Duodenal mucosa (tissue), 2 donors: ENCODE measurements at regions not wholly inside any gene's neighbourhood (a gene's known extent, or its start where the extent isn't known, plus 50 kb on each side); places are given as distances from the start of the nearest gene placed in this dataset.

Experiments
- H3K27ac ChIP-seq: one replicate; pipeline ENCODE4 v1.7.0; 2013; ENCODE audit warnings: low read depth, low read length
- H3K27me3 ChIP-seq, 2 donors: one replicate each; pipeline ENCODE4 v1.7.0; 2013; ENCODE audit warnings: low read length in 2 of 2, control low read depth in 1 of 2; ENCODE audit not compliant: insufficient read depth in 2 of 2, control insufficient read depth in 1 of 2
- H3K36me3 ChIP-seq, 2 donors: one replicate each; pipeline ENCODE4 v1.7.0; 2013; ENCODE audit warnings: low read length in 2 of 2, control low read depth in 1 of 2; ENCODE audit not compliant: insufficient read depth in 2 of 2, control insufficient read depth in 1 of 2
- H3K4me1 ChIP-seq, 2 donors: one replicate each; pipeline ENCODE4 v1.7.0; 2013; ENCODE audit warnings: low read length in 2 of 2, control low read depth in 1 of 2; ENCODE audit not compliant: insufficient read depth in 2 of 2, control insufficient read depth in 1 of 2
- H3K4me3 ChIP-seq, 2 donors: one replicate each; pipeline ENCODE4 v1.7.0; 2013; ENCODE audit warnings: low read length in 2 of 2, low read depth in 1 of 2
- H3K9ac ChIP-seq, 2 donors: one replicate each; pipeline ENCODE4 v1.7.0; 2013; ENCODE audit warnings: low read length in 2 of 2, low read depth in 1 of 2
- H3K9me3 ChIP-seq, 2 donors: one replicate each; pipeline ENCODE4 v1.7.0; 2013; ENCODE audit warnings: low read length in 2 of 2, control low read depth in 1 of 2; ENCODE audit not compliant: control insufficient read depth in 1 of 2

DNA sequence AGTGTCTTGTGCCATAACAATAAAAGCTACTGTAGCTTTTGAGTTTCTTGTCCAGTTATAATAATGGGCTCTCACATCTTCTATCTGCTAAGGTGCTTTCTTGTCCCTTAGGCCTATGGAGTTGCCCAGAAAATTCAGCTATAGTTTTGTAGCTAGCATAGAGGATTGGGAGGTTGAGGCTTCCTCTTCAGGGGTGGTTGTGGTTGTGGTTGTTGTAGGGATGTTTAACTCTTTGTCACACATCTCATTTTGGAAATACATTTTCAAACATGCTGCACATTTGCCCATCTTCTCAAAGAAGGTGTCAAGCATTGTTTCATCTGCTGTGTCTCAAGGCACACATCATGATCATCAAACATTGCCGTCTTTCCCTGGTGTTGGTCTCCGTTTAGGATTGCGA lies 65.0 kb downstream of the ATXN3L start:
- no peaks in the 10 kb centered on the region for H3K36me3 ChIP-seq
- H3K9ac ChIP-seq = no peak overlapping the region
- no peak overlapping the region for H3K27ac ChIP-seq
- H3K4me3 ChIP-seq = no peak overlapping the region
- H3K4me1 ChIP-seq = no peaks in the 10 kb centered on the region
- no peaks in the 10 kb centered on the region for H3K27me3 ChIP-seq
- H3K9me3 ChIP-seq = no peaks in the 10 kb centered on the region

DNA sequence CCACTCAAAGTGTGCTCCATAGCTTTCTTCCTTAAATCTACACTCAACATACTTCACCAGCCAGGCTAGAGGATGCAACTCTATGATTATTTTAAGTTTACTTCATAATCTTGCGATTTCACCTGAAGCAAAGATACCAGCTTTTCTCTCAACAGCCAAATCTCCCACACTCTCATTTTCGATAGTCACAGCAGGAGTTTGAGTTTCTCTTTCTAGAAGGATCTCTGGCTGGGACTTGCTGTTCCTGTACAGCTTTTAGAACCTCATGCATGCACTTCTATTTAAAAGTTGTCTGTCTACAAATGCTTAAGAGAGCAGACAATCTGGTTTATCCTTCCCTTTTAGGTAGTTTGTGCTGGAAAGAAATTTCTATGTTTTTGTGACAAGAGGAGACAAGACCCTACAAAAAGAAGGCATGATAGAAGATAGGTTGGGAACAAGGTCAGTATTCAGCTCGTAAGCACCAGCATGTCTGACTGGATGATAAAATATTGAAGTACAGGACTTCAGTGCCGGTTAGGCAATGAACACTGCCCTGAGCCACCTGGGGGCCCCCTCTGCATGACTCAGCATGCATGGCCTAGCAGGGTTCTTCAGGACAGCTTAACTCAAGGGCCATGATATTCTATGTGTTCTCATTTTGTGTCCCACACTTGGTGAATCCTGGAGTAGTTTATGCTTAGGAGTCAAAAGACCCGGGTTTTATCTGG lies 65.6 kb downstream of the ATXN3L start:
- Histone ChIP-seq H3K27me3 (no peaks in the 10 kb centered on the region), H3K27ac (no peak overlapping the region), H3K9me3 (no peaks in the 10 kb centered on the region), H3K36me3 (no peaks in the 10 kb centered on the region), H3K4me3 (no peak overlapping the region), H3K9ac (no peak overlapping the region), H3K4me1 (no peaks in the 10 kb centered on the region)

DNA sequence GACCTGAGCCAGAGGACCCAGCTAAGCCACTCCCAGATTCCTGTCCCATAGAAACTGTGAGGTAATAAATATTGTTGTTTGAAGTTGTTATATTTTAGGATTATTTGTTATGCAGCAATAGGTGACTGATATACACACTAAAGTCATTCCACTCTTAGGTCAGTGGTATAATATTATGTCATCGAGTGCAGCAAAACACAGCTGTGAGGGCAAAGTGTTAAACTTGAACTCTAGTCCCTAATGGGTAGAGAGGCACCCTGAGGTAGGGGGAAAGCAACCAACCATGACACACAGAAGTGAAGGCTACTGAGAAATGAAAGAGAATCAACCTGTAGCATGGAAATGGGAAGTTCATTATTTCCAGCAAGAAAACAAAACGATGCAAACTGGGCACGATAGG lies 66.6 kb downstream of the ATXN3L start:
- Histone ChIP-seq H3K4me1 (no peaks in the 10 kb centered on the region), H3K27me3 (no peaks in the 10 kb centered on the region), H3K9ac (no peak overlapping the region), H3K36me3 (no peaks in the 10 kb centered on the region), H3K9me3 (no peaks in the 10 kb centered on the region), H3K27ac (no peak overlapping the region), H3K4me3 (no peak overlapping the region)

DNA sequence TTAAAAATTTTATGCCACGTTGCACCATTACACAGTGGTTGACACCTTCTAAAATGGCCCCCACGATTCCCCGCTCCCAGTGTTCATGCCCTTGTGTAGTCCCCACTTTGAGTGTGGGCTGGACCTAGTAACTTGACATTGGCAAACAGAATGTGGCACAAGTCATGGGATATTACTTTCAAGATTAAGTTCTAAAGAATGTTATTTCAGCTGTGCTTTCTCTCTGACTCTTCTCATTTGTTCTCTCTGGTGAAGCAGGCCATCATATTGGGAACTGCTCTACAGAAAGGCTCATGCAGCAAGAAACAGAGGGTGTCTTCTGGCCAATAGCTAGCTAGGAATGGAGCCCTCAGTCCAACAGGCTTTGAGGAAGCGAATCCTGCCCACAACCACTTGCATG lies 67.1 kb downstream of the ATXN3L start:
- Histone ChIP-seq H3K4me1 (no peaks in the 10 kb centered on the region), H3K27ac (no peak overlapping the region), H3K27me3 (no peaks in the 10 kb centered on the region), H3K9ac (no peak overlapping the region), H3K4me3 (no peak overlapping the region), H3K36me3 (no peaks in the 10 kb centered on the region), H3K9me3 (no peaks in the 10 kb centered on the region)

DNA sequence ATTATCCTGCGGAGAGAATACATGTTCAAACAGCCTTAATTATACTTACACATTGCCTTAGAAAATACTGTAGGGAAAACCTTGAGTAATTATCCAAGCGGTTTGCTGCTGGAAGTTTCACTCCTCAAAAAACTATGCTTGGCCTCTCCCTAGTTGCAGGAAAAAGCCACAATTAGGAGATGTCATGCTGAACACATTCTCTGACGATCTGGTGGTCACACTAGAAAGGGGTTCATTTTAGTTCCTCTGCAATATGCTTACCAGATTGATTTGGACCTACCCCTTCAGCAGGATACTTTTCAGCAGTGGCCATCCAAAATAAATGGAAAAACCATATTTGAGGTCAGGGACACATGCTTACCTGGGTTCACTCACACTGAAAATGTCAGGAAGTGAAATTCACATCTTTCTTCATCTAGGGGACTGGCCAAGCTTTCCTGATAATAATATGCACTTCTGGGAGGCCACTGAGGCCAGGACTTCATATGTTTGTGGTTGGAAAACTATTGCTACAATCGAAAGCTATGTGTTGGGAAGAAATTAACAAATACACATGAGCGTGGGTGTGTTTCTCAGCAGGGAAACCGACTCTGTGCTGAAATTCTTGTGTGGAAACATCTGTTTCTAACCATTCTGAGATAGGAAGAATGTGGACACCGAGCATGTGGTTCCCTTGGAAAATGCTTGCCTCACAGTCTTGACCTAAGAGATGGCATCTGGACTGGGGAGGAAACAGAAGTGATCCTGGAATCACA lies 68.8 kb downstream of the ATXN3L start:
- H3K4me1 ChIP-seq = no peaks in the 10 kb centered on the region
- no peaks in the 10 kb centered on the region for H3K36me3 ChIP-seq
- no peak overlapping the region for H3K9ac ChIP-seq
- no peaks in the 10 kb centered on the region for H3K9me3 ChIP-seq
- H3K27ac ChIP-seq = no peak overlapping the region
- H3K27me3 ChIP-seq = no peaks in the 10 kb centered on the region
- H3K4me3 ChIP-seq = no peak overlapping the region

DNA sequence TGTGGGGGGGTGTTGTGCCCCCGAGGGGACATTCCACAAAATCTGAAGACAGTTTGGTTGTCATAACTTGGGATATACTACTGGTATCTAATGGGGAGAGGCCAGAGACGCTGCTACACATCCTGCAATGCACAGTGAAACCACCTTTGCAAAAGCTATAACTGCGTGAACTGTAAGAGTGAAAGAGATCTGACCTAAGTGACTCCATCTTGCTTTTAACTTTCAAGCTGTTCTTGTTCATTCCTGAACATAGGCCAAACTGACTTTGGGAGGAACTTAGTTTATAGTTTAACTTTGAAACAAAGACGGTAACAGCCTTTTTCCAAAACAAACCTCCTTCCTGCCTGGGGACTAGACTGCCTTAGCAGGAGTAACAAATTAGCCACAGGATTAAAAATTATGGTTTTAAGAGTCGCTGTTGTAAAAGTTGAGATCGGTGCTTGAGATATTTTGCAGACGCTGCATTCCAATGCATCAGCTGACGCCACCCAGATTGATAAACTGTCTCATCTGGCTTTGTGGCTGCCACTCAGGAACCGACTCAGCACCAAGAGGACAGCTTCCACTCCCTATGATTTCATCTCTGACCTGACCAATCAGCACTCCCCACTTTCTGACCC lies 70.9 kb downstream of the ATXN3L start:
- Histone ChIP-seq H3K36me3 (no peaks in the 10 kb centered on the region), H3K4me3 (no peak overlapping the region), H3K27ac (no peak overlapping the region), H3K27me3 (no peaks in the 10 kb centered on the region), H3K4me1 (no peaks in the 10 kb centered on the region), H3K9me3 (no peaks in the 10 kb centered on the region), H3K9ac (no peak overlapping the region)

DNA sequence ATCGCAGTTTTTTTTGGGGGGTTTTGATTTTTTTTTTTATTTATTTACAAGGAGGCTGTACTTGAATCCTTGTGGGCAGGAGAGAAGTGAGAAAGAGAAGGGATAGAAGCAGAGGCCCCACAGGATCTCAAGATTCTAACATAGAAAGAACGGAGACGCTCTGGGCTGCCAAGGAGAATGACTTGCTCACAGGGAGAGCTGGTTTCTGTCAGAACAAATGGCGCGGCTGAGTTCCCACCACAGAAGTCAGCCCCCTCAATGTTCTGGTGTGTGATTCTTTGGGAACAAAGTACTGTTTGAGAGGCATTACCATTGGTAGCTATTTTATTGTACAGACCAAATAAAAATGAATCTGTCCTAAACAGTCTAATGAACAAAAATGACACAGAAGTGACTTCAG lies 80.6 kb downstream of the ATXN3L start:
- Histone ChIP-seq H3K36me3 (no peaks in the 10 kb centered on the region), H3K4me3 (no peak overlapping the region), H3K4me1 (peaks cover 0 to 9% of the 10 kb centered on the region in 2 donors), H3K27me3 (no peaks in the 10 kb centered on the region), H3K9me3 (no peaks in the 10 kb centered on the region), H3K27ac (no peak overlapping the region), H3K9ac (no peak overlapping the region)

DNA sequence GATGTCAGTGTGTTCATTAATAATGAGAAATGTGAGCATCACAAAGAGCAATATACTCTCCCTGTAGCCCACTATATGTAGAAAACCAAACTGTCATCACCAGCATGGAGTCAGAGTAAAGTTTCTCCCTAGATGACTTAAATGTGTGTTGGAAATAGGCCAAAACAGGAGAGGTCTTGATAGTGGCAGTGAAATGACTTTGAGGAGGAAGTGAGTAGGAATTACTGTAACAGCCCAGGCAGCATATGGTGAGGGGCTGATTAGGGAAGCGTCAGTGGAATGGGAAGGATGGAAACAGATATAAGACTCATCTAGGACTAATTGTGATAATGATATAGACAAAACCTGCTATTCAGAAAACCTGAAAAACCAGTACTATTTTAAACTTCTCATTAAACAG lies 83.9 kb downstream of the ATXN3L start:
- H3K36me3 ChIP-seq = no peaks in the 10 kb centered on the region
- H3K4me3 ChIP-seq = no peak overlapping the region
- no peaks in the 10 kb centered on the region for H3K9me3 ChIP-seq
- H3K27me3 ChIP-seq = no peaks in the 10 kb centered on the region
- no peak overlapping the region for H3K27ac ChIP-seq
- H3K9ac ChIP-seq = no peak overlapping the region
- H3K4me1 ChIP-seq = peaks cover 0 to 9% of the 10 kb centered on the region in 2 donors

DNA sequence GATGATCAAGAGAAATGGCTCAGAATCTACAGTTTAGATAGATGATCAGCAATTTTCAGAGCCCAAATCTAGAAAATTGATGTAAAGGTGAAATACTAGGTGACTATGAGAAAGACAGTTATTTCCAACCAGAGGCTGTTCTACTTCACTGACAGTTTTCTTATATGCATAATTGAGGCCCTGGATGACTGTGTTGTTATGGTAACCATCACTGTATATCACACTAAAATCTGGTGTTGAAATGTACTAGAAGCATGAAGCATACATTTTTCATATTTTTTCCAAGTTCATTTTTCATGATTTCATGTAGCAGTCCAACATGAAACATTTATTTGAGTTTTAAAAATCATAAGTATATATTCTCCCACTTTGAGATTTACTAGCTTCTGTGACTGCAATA lies 87.4 kb downstream of the ATXN3L start:
- H3K27ac ChIP-seq = no peak overlapping the region
- H3K4me1 ChIP-seq = peaks cover 0 to 9% of the 10 kb centered on the region in 2 donors
- H3K9ac ChIP-seq = no peak overlapping the region
- H3K36me3 ChIP-seq = no peaks in the 10 kb centered on the region
- no peaks in the 10 kb centered on the region for H3K9me3 ChIP-seq
- H3K27me3 ChIP-seq = no peaks in the 10 kb centered on the region
- no peak overlapping the region for H3K4me3 ChIP-seq

DNA sequence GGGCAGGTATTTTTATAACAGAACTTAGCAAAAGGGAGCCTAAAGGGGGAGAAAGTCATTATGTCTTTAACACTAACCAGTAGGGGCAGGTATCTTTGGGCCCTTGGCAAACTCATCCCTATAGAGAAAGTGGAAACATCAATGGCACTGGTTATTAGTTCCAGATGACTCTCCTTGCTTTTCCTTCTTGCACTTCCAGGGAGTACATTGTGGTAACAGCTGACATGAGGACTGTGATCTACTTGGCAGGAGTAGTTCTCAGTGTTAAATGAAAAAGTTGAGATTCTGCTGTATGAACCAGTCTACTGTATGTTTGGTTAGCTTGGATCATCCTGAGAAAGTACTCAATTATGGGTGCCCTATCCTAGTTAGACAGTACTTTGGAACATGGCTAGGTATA lies 93.6 kb downstream of the ATXN3L start:
- Histone ChIP-seq H3K4me3 (no peak overlapping the region), H3K27ac (no peak overlapping the region), H3K4me1 (peaks cover 1 to 5% of the 10 kb centered on the region in 2 donors), H3K9me3 (no peaks in the 10 kb centered on the region), H3K9ac (no peak overlapping the region), H3K27me3 (no peaks in the 10 kb centered on the region), H3K36me3 (no peaks in the 10 kb centered on the region)
